ENCODE measurements at regions not wholly inside any gene's neighbourhood (a gene's known extent, or its start where the extent isn't known, plus 50 kb on each side); places are given as distances from the start of the nearest gene placed in this dataset.

DNA sequence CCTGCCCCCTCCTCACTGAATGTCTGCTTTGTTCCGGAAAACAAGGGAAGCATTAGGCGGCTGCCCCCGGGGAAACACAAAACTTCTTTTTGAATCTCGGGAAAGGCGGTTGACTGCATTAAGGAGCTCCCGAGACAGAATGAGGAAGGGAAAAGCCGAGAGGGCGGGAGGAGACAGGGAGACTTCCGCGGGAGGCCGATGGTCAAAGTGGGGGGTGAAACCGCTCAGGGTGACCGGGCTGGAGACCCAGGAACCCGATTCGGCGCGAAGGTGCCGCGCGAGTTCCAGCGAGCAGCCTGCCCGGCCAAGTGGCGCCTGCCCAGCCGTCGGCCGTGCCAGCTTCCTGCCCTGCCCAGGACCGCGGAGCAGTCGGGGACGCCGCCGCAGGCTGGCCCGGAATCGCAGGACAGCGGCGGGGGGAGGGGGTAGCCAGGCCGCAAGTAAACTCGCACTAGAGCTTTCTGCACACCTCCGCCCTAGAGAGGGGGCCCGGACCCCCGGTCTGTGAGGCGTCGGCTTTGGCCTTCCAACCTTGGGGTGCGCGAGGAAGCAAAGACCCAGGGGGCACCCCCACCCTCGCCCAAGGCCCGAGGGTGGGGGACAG, 55.1 kb upstream of the BCOR start:
- TF ChIP-seq, protein P1, sequence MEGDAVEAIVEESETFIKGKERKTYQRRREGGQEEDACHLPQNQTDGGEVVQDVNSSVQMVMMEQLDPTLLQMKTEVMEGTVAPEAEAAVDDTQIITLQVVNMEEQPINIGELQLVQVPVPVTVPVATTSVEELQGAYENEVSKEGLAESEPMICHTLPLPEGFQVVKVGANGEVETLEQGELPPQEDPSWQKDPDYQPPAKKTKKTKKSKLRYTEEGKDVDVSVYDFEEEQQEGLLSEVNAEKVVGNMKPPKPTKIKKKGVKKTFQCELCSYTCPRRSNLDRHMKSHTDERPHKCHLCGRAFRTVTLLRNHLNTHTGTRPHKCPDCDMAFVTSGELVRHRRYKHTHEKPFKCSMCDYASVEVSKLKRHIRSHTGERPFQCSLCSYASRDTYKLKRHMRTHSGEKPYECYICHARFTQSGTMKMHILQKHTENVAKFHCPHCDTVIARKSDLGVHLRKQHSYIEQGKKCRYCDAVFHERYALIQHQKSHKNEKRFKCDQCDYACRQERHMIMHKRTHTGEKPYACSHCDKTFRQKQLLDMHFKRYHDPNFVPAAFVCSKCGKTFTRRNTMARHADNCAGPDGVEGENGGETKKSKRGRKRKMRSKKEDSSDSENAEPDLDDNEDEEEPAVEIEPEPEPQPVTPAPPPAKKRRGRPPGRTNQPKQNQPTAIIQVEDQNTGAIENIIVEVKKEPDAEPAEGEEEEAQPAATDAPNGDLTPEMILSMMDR (IDR thresholded peaks at IDR 0.05): no peak
- TF ChIP-seq POLR2A (IDR thresholded peaks at IDR 0.05) (no peak), POLR2AphosphoS5 (IDR thresholded peaks at IDR 0.05) (peak in 1 of 3 donors; percentile 20), EP300 (IDR thresholded peaks at IDR 0.05; ENCODE audit: low read depth) (no peak)

Data from transverse colon (tissue), 4 donors.